IMR-90 (cell line): ENCODE measurements at regions not wholly inside any gene's neighbourhood (a gene's known extent, or its start where the extent isn't known, plus 50 kb on each side); places are given as distances from the start of the nearest gene placed in this dataset.

Experiments used
- ATAC-seq: fragments of 200-7000 bp; cut with Tn5 transposase; 2 replicates; pipeline ENCODE4 v1.9.1; 2020; ENCODE audit warnings: low read depth, mild to moderate bottlenecking, moderate library complexity
- BruUV-seq: library from RNA; stranded (reverse); fragments of 400-500 nt; replicated peaks from 2 replicates; lab custom pipeline; 2021; lab: Mats Ljungman, UMichigan
- CTCF ChIA-PET: fragments of 300-600 bp; formaldehyde crosslinking; extraction: SDS; loops from one replicate; lab custom pipeline; 2021; ENCODE audit warnings: antibody characterized with exemption; lab: Yijun Ruan, JAX
- POLR2A ChIA-PET: fragments of 300-600 bp; sonication (Branson Sonifier 250); formaldehyde crosslinking; loops from one replicate; lab custom pipeline; 2022; ENCODE audit warnings: antibody characterized with exemption; ENCODE audit not compliant: unreplicated experiment; lab: Charles Lee
- DNase-seq: peaks from one replicate; pipeline ENCODE4 v3.0.0; 2013
- H2AFZ ChIP-seq: replicated peaks from 2 replicates; pipeline ENCODE3; 2013; ENCODE audit warnings: low read length, mild to moderate bottlenecking; ENCODE audit not compliant: poor library complexity
- H2AK5ac ChIP-seq: 2 replicates; pipeline ENCODE4 v1.6.1; 2013; ENCODE audit warnings: low read depth, low read length, inconsistent platforms
- H2AK9ac ChIP-seq: replicated peaks from 2 replicates; pipeline ENCODE3; 2013; ENCODE audit warnings: mild to moderate bottlenecking, low read depth, low read length, moderate library complexity; ENCODE audit not compliant: poor library complexity
- H2BK120ac ChIP-seq: 2 replicates; pipeline ENCODE4 v1.6.1; 2013; ENCODE audit warnings: low read depth, low read length, inconsistent platforms
- H2BK15ac ChIP-seq: 3 replicates; pipeline ENCODE4 v1.6.1; 2013; ENCODE audit warnings: low read depth, low read length, inconsistent platforms
- H2BK20ac ChIP-seq: 2 replicates; pipeline ENCODE4 v1.6.1; 2013; ENCODE audit warnings: low read depth, mild to moderate bottlenecking, inconsistent platforms, low read length, moderate library complexity
- H2BK5ac ChIP-seq: 2 replicates; pipeline ENCODE4 v1.6.1; 2013; ENCODE audit warnings: mild to moderate bottlenecking, low read depth, low read length, inconsistent platforms; ENCODE audit not compliant: poor library complexity, severe bottlenecking
- H3K14ac ChIP-seq: replicated peaks from 2 replicates; pipeline ENCODE4 v1.6.1; 2013; ENCODE audit warnings: low read depth, low read length, inconsistent platforms
- H3K18ac ChIP-seq: 2 replicates; pipeline ENCODE4 v1.6.1; 2013; ENCODE audit warnings: low read depth, low read length, control low read depth
- H3K23ac ChIP-seq: 2 replicates; pipeline ENCODE4 v1.6.1; 2013; ENCODE audit warnings: low read depth, low read length, inconsistent platforms
- H3K27ac ChIP-seq: 2 replicates; pipeline ENCODE4 v1.5.1; 2013; ENCODE audit warnings: mild to moderate bottlenecking, control low read depth, low read length; ENCODE audit not compliant: insufficient read depth
- H3K27me3 ChIP-seq: 2 replicates; pipeline ENCODE4 v1.6.1; 2013; ENCODE audit warnings: low read length; ENCODE audit not compliant: control insufficient read depth, insufficient read depth
- H3K36me3 ChIP-seq: 2 replicates; pipeline ENCODE4 v1.6.1; 2013; ENCODE audit warnings: low read length, mixed read lengths; ENCODE audit not compliant: control insufficient read depth, insufficient read depth
- H3K4ac ChIP-seq: 2 replicates; pipeline ENCODE4 v1.6.1; 2013; ENCODE audit warnings: low read depth, low read length, inconsistent platforms
- H3K4me1 ChIP-seq: 2 replicates; pipeline ENCODE4 v1.6.1; 2013; ENCODE audit warnings: low read length, mixed read lengths; ENCODE audit not compliant: control insufficient read depth, insufficient read depth
- H3K4me2 ChIP-seq: 2 replicates; pipeline ENCODE4 v1.6.1; 2013; ENCODE audit warnings: low read depth, mild to moderate bottlenecking, control low read depth, low read length, moderate library complexity
- H3K4me3 ChIP-seq: 2 replicates; pipeline ENCODE4 v1.5.1; 2013; ENCODE audit warnings: low read depth, mild to moderate bottlenecking, control low read depth, low read length, moderate library complexity; ENCODE audit not compliant: insufficient read depth
- H3K56ac ChIP-seq: 2 replicates; pipeline ENCODE4 v1.6.1; 2013; ENCODE audit warnings: low read length, inconsistent platforms; ENCODE audit not compliant: insufficient read depth; ENCODE audit errors: extremely low read depth
- H3K79me1 ChIP-seq, 2 experiments: 2 replicates each; pipeline ENCODE4 v1.6.1; 2013; ENCODE audit warnings: low read length in 2 of 2, inconsistent platforms in 1 of 2, low read depth in 1 of 2
- H3K9ac ChIP-seq: 2 replicates; pipeline ENCODE4 v1.6.1; 2013; ENCODE audit warnings: low read depth, low read length, control low read depth
- H3K9me1 ChIP-seq: 2 replicates; pipeline ENCODE4 v1.6.1; 2013; ENCODE audit warnings: low read length, inconsistent platforms; ENCODE audit not compliant: insufficient read depth
- H3K9me3 ChIP-seq: 2 replicates; pipeline ENCODE4 v1.6.1; 2013; ENCODE audit warnings: low read length; ENCODE audit not compliant: control insufficient read depth, insufficient read depth
- H4K20me1 ChIP-seq: 2 replicates; pipeline ENCODE4 v1.6.1; 2013; ENCODE audit warnings: low read length, inconsistent platforms; ENCODE audit not compliant: insufficient read depth
- H4K5ac ChIP-seq: 2 replicates; pipeline ENCODE4 v1.6.1; 2013; ENCODE audit warnings: mild to moderate bottlenecking, low read depth, low read length, control low read depth
- H4K8ac ChIP-seq, 2 experiments: 2 replicates each; pipeline ENCODE4 v1.6.1; 2013; ENCODE audit warnings: low read depth in 2 of 2, low read length in 2 of 2, control low read depth in 1 of 2, inconsistent platforms in 1 of 2
- H4K91ac ChIP-seq: 2 replicates; pipeline ENCODE4 v1.6.1; 2013; ENCODE audit warnings: low read depth, low read length, inconsistent platforms; ENCODE audit not compliant: insufficient read depth
- BHLHE40 ChIP-seq: fragments of 150-350 bp; IDR thresholded peaks from 2 replicates; pipeline ENCODE4 v1.6.1; 2016; ENCODE audit warnings: mild to moderate bottlenecking, low read depth, low read length
- CEBPB ChIP-seq: IDR thresholded peaks from 2 replicates; pipeline ENCODE4 v1.6.1; 2012; ENCODE audit warnings: low read depth, low read length, improper control_type of control experiment
- CHD1 ChIP-seq: IDR thresholded peaks from 2 replicates; pipeline ENCODE4 v1.6.1; 2012; ENCODE audit warnings: low read depth, low read length, improper control_type of control experiment
- CTCF ChIP-seq: conservative IDR thresholded peaks from 2 replicates; pipeline ENCODE4 v1.5.1; 2012; ENCODE audit warnings: mild to moderate bottlenecking, low read depth, low read length, improper control_type of control experiment
- FOS ChIP-seq: fragments of 150-350 bp; IDR thresholded peaks from 2 replicates; pipeline ENCODE4 v1.6.1; 2016; ENCODE audit warnings: low read depth, low read length
- MAFK ChIP-seq: IDR thresholded peaks from 2 replicates; pipeline ENCODE4 v1.6.1; 2012; ENCODE audit warnings: low read depth, low read length, improper control_type of control experiment
- MAZ ChIP-seq: IDR thresholded peaks from 2 replicates; pipeline ENCODE4 v1.6.1; 2012; ENCODE audit warnings: low read depth, mild to moderate bottlenecking, low read length, improper control_type of control experiment, moderate library complexity, borderline replicate concordance
- MXI1 ChIP-seq: IDR thresholded peaks from 2 replicates; pipeline ENCODE4 v1.6.1; 2012; ENCODE audit warnings: low read depth, mild to moderate bottlenecking, low read length, moderate library complexity, borderline replicate concordance
- NFE2L2 ChIP-seq: fragments of 150-350 bp; IDR thresholded peaks from 2 replicates; pipeline ENCODE4 v1.6.1; 2016; ENCODE audit warnings: low read depth, mild to moderate bottlenecking, low read length
- POLR2A ChIP-seq: IDR thresholded peaks from 2 replicates; pipeline ENCODE4 v1.6.1; 2012; ENCODE audit warnings: mild to moderate bottlenecking, low read depth, low read length
- RAD21 ChIP-seq: IDR thresholded peaks from 2 replicates; pipeline ENCODE4 v1.6.1; 2012; ENCODE audit warnings: low read length, improper control_type of control experiment
- RCOR1 ChIP-seq: IDR thresholded peaks from 2 replicates; pipeline ENCODE4 v1.6.1; 2012; ENCODE audit warnings: mild to moderate bottlenecking, low read length, improper control_type of control experiment; ENCODE audit not compliant: insufficient replicate concordance
- RFX5 ChIP-seq: IDR thresholded peaks from 2 replicates; pipeline ENCODE4 v1.8.0; 2012; ENCODE audit warnings: low read depth, mild to moderate bottlenecking, low read length, moderate library complexity
- SMC3 ChIP-seq: fragments of 150-350 bp; IDR thresholded peaks from 2 replicates; pipeline ENCODE4 v1.6.1; 2016; ENCODE audit warnings: low read depth, mild to moderate bottlenecking, antibody characterized with exemption, low read length, moderate library complexity
- USF2 ChIP-seq: fragments of 150-350 bp; IDR thresholded peaks from 2 replicates; pipeline ENCODE4 v1.6.1; 2017; ENCODE audit warnings: mild to moderate bottlenecking, antibody characterized with exemption, low read length, low read depth
- WGBS, 2 experiments: methylation state at CpG; one replicate each; pipeline versions ENCODE4 v1.1.5 to v1.1.7; 2013; ENCODE audit warnings: missing lambda C conversion rate in 2 of 2; ENCODE audit not compliant: insufficient read length in 1 of 2; ENCODE audit errors: extremely low coverage in 2 of 2; 5-methylcytosine and 5-hydroxymethylcytosine counted together
- dilution Hi-C: fragments of 300-500 bp; cut with HindIII; formaldehyde crosslinking; loops from one replicate; pipeline ENCODE4 v1.14.3; 2018; ENCODE audit warnings: low sequenced_read_pairs; ENCODE audit not compliant: unreplicated experiment
- in situ Hi-C: fragments of 300-500 bp; cut with MboI; formaldehyde crosslinking; loops from 3 replicates; pipeline ENCODE4 v1.14.3; 2019; ENCODE audit warnings: low sequenced_read_pairs, inconsistent platforms, mixed read lengths
- intact Hi-C: fragments of 100-400 bp; cut with micrococcal nuclease; formaldehyde crosslinking; loops from 2 replicates; pipeline ENCODE4 v1.10.0; 2022

GRCh38 chr5:124160265-124160664, 586.2 kb downstream of the ZNF608 start (continued):
- TF ChIP-seq MXI1 (no peak), CHD1 (no peak), RFX5 (no peak)

- Histone ChIP-seq H3K36me3 (no peaks in the 10 kb centered on the region), H3K18ac (peak overlapping the region; percentile 74), H3K4me1 (no peaks in the 10 kb centered on the region), H3K4me2 (peak overlapping the region; percentile 97), H3K79me1 (no peaks in the 10 kb centered on the region), H4K91ac (no peak overlapping the region), H3K27ac (no peak overlapping the region), H2AK5ac (no peak overlapping the region), H3K9me1 (no peaks in the 10 kb centered on the region; the same call in 1 of the 2 replicates), H4K5ac (peak overlapping the region; percentile 93; the same call in 1 of the 2 replicates), H4K8ac (no peak overlapping the region), H2BK15ac (no peak overlapping the region; the same call in 2 of the 3 replicates), H3K27me3 (no peaks in the 10 kb centered on the region), H3K4me3 (peak overlapping the region; percentile 51; the same call in 1 of the 2 replicates), H3K14ac (peak overlapping the region; percentile 27; the same call in 1 of the 2 replicates), H3K56ac (peak overlapping the region; percentile 72; the same call in 1 of the 2 replicates), H2BK120ac (no peak overlapping the region), H2AK9ac (no peak overlapping the region), H2BK5ac (no peak overlapping the region), H2BK20ac (peak overlapping the region; percentile 11; the same call in 1 of the 2 replicates), H3K9me3 (peaks cover 5% of the 10 kb centered on the region), H2AFZ (no peak overlapping the region), H3K9ac (peak overlapping the region; percentile 37), H3K4ac (no peak overlapping the region), H3K23ac (no peak overlapping the region), H4K20me1 (no peaks in the 10 kb centered on the region)
- in situ Hi-C loops, result no loop called here
- dilution Hi-C loops, result no loop called here
- ChIA-PET CTCF (interaction anchor here (0.6 kb wide), 1 partner anchor 30 kb away, joined by 3 read pairs; no protein-coding TSS in a partner anchor), POLR2A (no interaction called here)
- intact Hi-C loops, result loop anchor here (10.0 kb wide), 1 partner anchor 587 kb away; the partner anchor contains the start of gene ZNF608
- TF ChIP-seq CTCF (no peak), USF2 (no peak), MAZ (no peak), CHD1 (no peak), MAFK (no peak), RCOR1 (no peak), CEBPB (no peak), MXI1 (no peak), RAD21 (no peak), FOS (no peak), SMC3 (no peak), NFE2L2 (no peak), POLR2A (no peak), RFX5 (no peak), BHLHE40 (no peak)
- no TSS peak for BruUV-seq
- DNase-seq (no peak), ATAC-seq (no peak)
- WGBS, 2 experiments, result no CpG with 5 or more reads among the region's 2 CpGs
Observed at GRCh38 chr5:124157320-124157719, 589.1 kb downstream of the ZNF608 start.
